Type B pancreatic cell (in vitro differentiated cells): ENCODE measurements at regions not wholly inside any gene's neighbourhood (a gene's known extent, or its start where the extent isn't known, plus 50 kb on each side); places are given as distances from the start of the nearest gene placed in this dataset.

Experiments
- DNase-seq: peaks from one replicate; pipeline ENCODE4 v3.0.0; 2021; ENCODE audit warnings: mixed read lengths; ENCODE audit not compliant: unreplicated experiment; ENCODE audit errors: extremely low spot score
- H3K27ac Mint-ChIP-seq: 2 replicates; pipeline ENCODE4 v1.8.0; 2021; ENCODE audit warnings: mild to moderate bottlenecking, mixed read lengths
- H3K27me3 Mint-ChIP-seq: 2 replicates; pipeline ENCODE4 v1.8.0; 2021; ENCODE audit warnings: mixed read lengths
- H3K36me3 Mint-ChIP-seq: 2 replicates; pipeline ENCODE4 v1.8.0; 2021; ENCODE audit warnings: mixed read lengths
- H3K4me1 Mint-ChIP-seq: one replicate; pipeline ENCODE4 v1.8.0; 2021; ENCODE audit warnings: mixed read lengths; ENCODE audit not compliant: unreplicated experiment
- H3K4me3 Mint-ChIP-seq: 2 replicates; pipeline ENCODE4 v1.8.0; 2021; ENCODE audit warnings: mild to moderate bottlenecking, mixed read lengths
- H3K9me3 Mint-ChIP-seq: 2 replicates; pipeline ENCODE4 v1.8.0; 2021; ENCODE audit warnings: mixed read lengths
- TF ChIP-seq, protein P1 (sequence below): fragments of 200-600 bp; sonication (generic); conservative IDR thresholded peaks from 2 replicates; pipeline ENCODE4 v1.5.0; 2021; ENCODE audit warnings: antibody characterized with exemption, mild to moderate bottlenecking

DNA sequence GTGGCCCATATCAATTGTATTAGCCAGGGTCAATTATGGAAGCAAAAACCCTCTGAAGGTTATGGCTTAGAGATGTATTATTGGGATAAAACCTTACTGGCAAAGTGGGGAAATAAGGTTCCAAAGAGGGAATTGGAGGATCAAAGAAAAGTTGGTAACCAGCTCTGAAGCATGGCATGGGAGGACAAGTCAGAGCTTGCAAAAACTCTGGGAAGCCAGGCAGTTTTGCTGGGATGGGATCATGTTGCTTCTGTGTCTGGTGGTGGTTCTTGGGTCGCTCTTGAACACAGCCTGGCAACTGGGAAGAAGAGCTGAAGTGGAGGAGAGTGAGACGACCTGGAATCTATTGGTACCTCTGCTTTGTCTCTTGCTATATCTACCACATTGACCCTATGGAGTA lies 162.6 kb downstream of the PMAIP1 start:
- no peak for DNase-seq
- Mint-ChIP-seq H3K9me3 (no peaks in the 10 kb centered on the region), H3K36me3 (no peaks in the 10 kb centered on the region), H3K27me3 (peaks cover 8% of the 10 kb centered on the region), H3K27ac (no peak overlapping the region), H3K4me1 (no peaks in the 10 kb centered on the region), H3K4me3 (no peak overlapping the region)
- TF ChIP-seq, protein P1, sequence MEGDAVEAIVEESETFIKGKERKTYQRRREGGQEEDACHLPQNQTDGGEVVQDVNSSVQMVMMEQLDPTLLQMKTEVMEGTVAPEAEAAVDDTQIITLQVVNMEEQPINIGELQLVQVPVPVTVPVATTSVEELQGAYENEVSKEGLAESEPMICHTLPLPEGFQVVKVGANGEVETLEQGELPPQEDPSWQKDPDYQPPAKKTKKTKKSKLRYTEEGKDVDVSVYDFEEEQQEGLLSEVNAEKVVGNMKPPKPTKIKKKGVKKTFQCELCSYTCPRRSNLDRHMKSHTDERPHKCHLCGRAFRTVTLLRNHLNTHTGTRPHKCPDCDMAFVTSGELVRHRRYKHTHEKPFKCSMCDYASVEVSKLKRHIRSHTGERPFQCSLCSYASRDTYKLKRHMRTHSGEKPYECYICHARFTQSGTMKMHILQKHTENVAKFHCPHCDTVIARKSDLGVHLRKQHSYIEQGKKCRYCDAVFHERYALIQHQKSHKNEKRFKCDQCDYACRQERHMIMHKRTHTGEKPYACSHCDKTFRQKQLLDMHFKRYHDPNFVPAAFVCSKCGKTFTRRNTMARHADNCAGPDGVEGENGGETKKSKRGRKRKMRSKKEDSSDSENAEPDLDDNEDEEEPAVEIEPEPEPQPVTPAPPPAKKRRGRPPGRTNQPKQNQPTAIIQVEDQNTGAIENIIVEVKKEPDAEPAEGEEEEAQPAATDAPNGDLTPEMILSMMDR, result no peak

DNA sequence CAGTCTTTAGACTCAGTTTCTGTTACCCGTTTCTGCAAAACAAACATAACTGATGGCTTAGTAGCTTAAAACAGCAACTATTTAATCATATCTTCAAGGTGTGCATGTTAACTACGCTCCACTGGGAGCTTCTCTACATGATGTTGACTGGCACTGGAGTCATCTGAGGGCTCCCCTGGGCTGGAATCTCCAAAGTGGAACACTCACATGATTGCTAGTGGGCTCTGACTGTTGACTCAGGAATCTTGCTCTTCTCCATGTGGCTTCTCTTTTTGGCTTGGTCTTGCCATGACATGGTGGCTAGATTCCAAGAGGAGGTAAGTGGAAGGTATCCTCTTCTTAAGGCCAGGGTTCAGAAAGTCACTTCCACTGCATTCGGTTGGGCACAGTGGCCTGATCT lies 160.8 kb downstream of the PMAIP1 start:
- H3K9me3 Mint-ChIP-seq, result no peaks in the 10 kb centered on the region
- peaks cover 8% of the 10 kb centered on the region for H3K27me3 Mint-ChIP-seq
- no peak overlapping the region for H3K4me3 Mint-ChIP-seq
- DNase-seq, result no peak
- no peak overlapping the region for H3K27ac Mint-ChIP-seq
- H3K4me1 Mint-ChIP-seq, result no peaks in the 10 kb centered on the region
- TF ChIP-seq, protein P1, result no peak
- no peaks in the 10 kb centered on the region for H3K36me3 Mint-ChIP-seq

DNA sequence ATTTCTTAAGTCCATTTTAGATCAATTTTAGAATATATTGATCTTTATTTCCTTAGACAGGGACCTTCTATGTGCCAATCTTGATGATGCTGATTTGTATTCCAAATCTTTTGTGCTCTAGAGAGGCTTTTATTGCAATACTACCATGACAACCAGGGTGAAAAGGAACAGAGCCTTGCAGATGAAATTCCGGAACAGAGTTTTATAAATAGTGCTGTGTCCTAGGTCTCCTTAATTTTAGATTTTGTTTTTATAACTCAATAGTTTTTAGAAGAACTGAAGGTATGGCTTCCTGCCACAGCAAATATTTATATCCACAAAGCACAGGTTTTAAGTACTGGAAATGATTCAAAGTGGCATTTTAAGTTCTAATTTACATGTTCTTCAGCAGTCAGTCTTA lies 160.2 kb downstream of the PMAIP1 start:
- Mint-ChIP-seq H3K27me3 (peaks cover 8% of the 10 kb centered on the region), H3K27ac (no peak overlapping the region), H3K4me3 (no peak overlapping the region), H3K4me1 (no peaks in the 10 kb centered on the region), H3K36me3 (no peaks in the 10 kb centered on the region), H3K9me3 (no peaks in the 10 kb centered on the region)
- no peak for DNase-seq
- TF ChIP-seq, protein P1, result no peak

DNA sequence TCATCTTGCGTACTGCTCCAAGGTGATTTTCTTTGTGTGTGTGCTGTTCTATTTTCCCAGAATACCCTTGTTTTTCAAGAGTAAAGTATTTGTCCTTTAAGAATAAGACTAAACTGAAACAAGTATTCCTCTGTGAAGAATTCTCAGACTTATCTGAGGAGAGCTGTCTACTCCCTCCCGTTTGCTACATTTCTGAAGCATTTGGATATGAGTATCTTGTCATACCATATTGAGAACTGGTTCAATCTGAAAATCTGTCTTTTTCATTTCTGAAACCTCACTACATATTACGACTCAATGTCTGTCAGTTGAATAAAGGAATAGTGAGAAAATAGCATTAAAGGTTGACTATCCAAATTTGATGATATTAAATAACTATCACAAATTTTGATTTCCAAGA lies 159.4 kb downstream of the PMAIP1 start:
- Mint-ChIP-seq H3K27me3 (peaks cover 8% of the 10 kb centered on the region), H3K4me3 (no peak overlapping the region), H3K27ac (no peak overlapping the region), H3K9me3 (no peaks in the 10 kb centered on the region), H3K36me3 (no peaks in the 10 kb centered on the region), H3K4me1 (no peaks in the 10 kb centered on the region)
- TF ChIP-seq, protein P1, result no peak
- DNase-seq, result no peak

DNA sequence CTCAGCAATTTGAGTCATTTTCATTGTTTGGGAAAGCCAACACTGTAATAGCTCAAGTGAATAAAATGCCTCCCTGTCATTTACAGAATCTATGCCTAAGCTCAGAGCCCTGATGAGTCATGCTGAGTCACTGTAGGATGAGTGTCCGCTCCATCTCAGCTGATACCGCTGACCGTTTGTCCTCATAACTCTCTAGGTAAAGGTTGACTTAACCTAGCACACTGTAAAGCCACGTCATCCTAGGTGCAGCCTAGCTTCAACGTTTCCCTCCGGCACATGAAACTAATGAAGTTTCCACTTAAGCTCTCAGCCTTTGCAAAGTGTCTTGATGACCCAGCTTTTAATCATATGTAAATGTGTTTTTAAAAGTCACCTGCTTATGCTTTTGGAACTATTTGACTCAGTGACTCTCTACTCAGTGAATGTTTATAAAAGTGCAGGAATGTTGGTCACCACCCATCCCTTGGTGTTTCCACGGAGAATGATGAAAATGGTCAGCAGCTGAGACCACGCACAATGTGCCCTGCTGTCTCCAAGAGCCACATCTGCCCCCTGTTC lies 154.0 kb downstream of the PMAIP1 start:
- Mint-ChIP-seq H3K27me3 (no peaks in the 10 kb centered on the region), H3K4me3 (no peak overlapping the region), H3K4me1 (peaks cover 4% of the 10 kb centered on the region), H3K9me3 (no peaks in the 10 kb centered on the region), H3K27ac (peak overlapping the region; percentile 79), H3K36me3 (no peaks in the 10 kb centered on the region)
- DNase-seq, result no peak
- TF ChIP-seq, protein P1, result no peak

DNA sequence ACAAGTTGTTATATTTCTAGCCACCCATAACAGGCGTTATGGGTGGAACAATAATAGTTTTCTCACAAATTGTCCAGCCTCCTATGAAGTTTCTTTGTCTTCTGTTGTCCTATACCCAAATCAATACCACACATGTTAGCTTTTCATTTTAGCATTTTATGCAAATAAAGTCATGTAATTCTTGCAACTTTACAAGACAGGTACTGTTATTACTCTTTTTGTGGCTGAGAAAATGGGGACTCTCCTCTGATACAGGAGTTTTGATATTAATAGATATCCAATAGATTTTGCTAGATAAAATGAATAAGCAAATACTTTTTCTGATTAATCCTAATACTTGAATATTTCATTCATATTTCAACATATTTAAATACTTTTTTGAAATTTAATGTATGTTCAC lies 151.0 kb downstream of the PMAIP1 start:
- TF ChIP-seq, protein P1, result no peak
- no peaks in the 10 kb centered on the region for H3K27me3 Mint-ChIP-seq
- DNase-seq, result no peak
- H3K36me3 Mint-ChIP-seq, result no peaks in the 10 kb centered on the region
- no peaks in the 10 kb centered on the region for H3K9me3 Mint-ChIP-seq
- H3K4me3 Mint-ChIP-seq, result no peak overlapping the region
- peaks cover 4% of the 10 kb centered on the region for H3K4me1 Mint-ChIP-seq
- H3K27ac Mint-ChIP-seq, result no peak overlapping the region
